NCI-H2107 treated with DMSO at 0.1 percent for 48 hours (cell line): ENCODE measurements at regions not wholly inside any gene's neighbourhood (a gene's known extent, or its start where the extent isn't known, plus 50 kb on each side); places are given as distances from the start of the nearest gene placed in this dataset.
"Not testable (repeated sequence)": the region's sequence is repeated elsewhere in the genome, so short reads cannot be mapped to it uniquely, and the experiment has no call there.

Experiments used
- DNase-seq: peaks from one replicate; lab custom pipeline; 2025; ENCODE audit not compliant: unreplicated experiment; lab: John Stamatoyannopoulos, UW

DNA sequence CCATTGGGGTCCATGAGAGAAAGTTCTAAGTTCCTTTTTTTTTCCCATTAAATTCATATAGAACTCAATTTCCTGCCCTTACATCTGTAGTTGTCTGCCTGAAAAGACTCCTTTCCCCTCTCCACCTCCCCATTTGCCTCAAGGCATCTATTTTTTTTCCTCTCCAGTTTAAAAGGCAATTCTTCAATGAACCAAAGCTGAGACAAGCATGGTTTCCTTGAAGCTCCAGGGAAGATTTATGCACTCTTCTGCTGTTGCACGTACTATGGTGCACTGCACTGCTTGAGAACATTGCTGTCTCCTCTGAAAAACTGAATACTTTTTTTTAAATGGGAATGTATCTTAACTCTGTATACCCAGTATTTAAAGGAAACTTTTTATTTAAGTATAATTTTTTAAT, 465.2 kb downstream of the CD83 start:
- DNase-seq = no peak

DNA sequence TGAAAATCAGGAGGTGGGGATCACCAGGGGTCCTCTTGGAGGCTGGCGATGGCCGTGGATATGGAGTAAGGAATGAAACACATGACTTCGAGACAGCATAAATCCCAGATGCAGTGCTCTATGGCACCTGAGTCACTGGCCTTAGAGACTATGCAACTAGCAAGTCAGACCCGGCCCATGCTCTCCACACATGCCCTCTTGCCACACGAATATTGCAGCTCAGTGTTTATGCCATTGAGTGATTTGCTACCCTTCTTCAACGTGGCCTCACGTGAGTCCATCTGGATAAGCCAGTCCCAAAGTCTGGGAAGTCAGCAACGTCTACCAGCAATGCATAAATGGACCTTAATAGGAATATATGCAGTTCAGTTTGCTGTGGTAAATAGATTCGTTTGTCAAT, 466.3 kb downstream of the CD83 start:
- DNase-seq = no peak

DNA sequence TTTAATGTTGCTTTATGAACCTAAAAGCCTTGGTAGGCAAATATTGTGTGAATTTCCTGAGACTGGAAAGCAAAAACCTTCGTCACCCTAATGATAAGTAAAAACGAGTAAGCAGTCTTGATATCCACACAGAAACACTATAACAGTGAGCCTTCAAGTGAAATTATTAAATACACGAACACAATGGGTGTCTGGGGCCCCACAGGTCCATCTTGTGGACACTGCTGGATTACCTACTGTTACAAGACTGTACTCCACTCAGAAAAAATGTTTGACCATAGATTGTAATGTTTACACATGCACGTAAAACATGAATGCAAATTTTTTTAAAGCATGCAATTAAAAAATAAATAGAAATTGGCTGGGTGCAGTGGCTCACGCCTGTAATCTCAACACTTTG, 466.9 kb downstream of the CD83 start:
- no peak for DNase-seq

DNA sequence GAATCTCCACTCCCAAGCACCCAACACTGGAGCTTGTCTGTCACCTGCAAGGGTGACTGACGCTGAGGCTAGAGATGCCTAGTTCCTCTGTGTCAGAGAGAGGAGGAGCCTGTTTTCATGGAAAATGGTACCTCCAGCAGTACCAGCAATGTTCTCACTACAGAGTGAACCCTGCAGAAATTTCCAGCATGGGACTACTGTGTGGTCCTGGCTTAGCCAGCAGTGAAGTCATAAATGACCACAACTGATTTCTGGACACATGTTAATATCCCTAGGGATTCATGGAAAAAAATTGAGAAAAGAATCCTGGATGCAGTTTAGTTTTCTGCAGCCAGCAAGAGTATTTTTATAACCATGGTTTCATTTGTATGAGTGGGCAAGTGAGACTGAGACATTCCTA, 468.1 kb downstream of the CD83 start:
- DNase-seq = no peak

DNA sequence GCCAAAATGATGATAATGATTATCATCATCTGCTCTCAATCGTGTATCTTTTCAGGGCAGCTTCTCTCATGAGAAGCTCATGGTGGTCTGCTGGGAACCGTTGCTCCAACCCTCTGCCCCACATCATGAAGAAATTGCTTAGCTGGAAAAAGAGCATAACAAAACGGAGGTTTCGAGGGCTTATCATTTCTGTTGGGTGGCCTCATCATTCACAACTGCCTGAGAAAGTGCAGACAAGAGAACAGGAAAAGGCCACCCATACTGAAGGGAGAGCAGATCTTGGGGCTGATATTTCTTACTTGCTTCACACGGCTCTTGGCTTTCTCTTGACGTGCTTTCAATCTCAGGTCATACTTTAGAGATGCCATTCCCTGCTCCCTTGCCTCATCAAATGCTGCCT, 471.6 kb downstream of the CD83 start:
- DNase-seq = no peak

DNA sequence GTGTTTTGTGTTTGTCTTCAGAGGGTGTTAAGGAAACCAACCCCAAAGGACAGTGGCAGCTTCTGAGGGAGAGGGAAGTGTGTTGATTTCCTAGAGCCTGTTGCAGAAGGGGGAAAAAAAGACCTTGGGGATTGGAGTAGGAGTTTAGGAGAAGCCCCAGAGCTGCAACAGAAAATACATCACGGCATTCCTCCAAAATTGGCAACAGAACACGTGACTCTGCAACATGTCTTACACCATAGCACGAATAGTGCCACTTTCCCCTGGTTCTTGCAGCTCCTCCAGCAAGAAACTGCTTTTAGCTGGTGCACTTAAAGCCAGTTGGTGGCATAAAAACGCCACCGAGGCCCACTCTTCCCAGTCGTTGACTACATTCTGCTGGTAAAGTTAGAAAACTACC, 473.0 kb downstream of the CD83 start:
- DNase-seq = no peak

DNA sequence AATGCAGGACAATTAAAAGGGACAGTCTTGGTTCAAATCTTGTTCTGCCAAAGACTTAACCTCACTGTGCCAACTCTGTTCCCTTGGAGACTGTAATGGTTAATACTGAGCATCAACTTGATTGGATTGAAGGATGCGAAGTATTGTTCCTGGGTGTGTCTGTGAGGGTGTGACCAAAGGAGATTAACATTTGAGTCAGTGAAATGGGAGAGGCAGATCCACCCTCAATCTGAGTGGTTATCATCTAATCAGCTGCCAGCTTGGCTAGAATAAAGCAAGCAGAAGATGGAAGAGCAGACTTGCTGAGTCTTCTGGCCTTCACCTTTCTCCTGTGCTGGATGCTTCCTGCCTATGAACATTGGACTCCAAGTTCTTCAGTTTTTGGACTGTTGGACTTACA, 474.4 kb downstream of the CD83 start:
- DNase-seq = no peak

DNA sequence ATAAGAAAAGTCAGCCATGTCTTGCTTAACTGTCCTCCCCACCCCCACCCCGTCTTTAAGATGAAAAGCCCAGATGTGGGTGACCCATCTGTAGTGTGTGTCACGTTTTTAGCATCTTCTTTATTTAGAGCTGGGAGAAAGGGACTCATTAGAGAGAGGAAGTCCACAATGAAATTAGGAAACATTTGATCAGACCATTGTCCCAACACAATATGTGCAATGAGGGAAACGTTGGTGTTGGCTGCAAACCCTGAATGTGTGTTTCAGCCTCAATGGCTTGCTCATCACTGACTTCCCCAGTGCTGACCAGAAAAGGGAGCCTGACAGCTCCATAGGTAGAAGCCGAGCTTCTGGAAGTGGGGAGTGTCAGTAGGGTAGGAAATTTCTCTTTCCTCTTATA, 475.7 kb downstream of the CD83 start:
- DNase-seq = no peak

DNA sequence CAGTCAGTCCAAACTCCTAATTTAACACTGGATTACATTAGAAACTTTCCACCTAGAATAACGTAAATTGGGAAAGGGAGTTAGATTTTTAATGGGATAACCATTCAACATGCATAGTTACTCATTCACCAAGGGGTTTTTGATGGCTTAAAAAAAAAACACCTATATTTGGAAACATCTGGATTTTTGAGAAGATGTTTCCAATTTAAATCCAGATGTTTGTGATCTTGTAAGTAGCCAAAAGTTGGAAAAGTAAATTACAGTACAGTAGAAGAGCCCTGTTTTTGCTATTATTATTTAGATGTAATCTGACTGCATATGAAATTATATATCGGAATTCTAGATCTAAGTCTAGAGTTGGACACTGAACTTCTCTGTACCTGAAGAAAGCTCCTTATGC, 478.2 kb downstream of the CD83 start:
- no peak for DNase-seq

DNA sequence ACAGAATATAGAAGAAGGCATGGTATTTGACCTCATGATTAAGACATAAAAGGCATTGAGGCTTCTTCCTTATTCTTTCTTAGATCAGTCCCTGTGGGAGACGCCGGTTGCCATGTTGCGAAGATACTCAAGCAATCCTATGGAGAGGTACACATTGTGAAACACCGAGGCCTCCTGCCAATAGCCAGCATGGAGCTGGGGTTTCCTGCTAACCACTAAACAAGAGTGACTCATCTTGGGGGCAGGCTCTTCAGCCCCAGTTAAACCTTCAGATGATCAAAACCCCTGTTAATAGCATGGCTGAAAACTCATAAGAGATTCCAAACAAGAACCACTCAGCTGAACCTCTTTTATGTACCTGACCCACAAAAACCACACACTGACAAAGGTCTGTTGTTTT, 478.8 kb downstream of the CD83 start:
- DNase-seq = no peak

DNA sequence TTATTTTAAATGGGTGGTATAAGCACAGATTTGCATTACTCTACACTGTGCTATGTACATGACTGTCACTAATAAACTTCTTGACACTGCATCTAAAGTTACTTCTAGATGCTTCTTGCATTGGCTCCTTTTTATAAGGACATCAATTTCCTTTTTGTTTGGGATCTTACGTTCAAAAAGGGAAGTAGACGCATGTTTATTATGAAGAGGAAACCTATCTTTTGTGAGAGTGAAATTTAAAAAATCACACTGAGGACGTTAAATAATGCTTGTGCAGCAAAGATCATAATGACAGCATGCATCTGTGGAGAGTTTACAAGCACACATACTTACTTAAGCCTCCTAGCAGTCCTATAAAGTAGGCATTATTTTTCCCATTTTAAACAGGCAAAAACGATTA, 479.5 kb downstream of the CD83 start:
- DNase-seq = no peak

DNA sequence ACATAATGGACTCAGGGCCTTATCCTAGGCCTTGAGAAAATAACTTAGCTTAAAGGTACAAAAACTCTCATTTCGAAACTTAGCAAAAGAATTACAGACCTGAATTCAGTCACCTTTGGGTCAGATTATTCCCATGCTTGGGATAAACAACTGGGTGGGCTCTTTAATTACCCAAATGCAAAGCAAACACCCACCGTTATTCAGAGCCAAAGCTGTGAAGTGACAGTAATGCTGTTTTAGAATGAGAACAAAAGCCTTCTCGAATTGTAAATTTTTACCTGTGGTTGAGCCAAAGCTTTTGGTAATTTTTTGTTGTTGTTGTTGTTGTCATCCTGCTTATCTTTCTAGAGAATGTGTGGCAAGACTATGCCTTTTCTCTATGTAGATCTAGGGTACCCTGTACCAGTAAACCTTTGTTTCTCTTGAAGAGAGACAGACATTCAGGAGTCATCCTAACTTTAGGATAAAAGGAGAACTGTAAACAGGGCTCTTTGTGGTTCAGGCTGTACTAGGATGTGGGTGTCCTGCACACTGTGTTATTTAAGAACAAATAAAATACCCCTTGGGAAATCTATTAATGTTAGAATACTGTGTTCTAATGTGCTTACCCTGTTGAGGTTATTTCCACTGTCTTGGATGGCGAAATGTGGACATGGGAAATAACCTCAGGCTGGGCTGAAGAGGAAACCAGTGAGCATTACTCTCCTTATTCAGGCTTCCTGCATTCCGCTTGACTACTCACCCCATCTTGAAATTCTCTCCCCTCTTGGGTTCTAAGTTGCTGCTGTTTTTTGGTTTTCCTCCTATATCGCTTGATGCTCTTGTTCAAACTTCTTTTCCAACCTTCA, 480.7 kb downstream of the CD83 start:
- DNase-seq = no peak

DNA sequence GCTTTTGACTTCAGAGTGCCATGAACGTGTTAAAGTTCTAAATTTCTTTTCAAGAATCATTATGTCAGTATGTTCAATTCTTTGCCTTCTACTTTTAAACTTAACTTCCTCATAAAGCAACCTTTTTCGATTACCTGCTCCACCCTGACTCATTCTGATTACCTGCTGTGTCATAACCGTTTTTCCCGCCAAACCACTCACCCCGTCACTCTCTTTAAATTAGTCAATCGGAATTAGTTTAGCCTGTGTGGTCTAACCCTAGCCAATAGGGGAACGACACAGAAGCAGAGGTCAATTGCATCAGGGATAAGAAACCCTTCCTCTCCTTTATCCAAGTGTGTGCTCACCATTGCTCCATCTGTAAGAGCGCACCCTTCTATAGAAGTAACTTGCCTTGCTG, 482.7 kb downstream of the CD83 start:
- not testable (repeated sequence) for DNase-seq

DNA sequence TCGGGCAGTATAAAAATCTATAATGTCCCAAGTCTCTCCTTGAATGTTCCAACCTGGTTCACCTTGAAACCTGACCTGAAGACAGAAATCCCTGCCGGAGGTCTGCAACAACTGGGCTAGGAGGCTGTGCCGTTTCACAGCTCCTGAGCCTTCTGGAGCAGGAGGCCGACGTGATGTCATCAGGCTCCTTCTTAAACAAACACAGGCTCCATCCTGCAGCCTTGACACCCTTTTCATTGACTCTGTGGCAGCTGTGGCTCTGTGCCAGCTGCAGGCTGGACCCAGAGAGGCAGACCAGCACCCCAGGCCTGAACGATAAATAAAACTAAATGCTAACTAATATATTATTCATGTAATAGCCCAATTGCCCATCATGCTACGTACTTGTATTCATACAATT, 483.9 kb downstream of the CD83 start:
- no peak for DNase-seq

DNA sequence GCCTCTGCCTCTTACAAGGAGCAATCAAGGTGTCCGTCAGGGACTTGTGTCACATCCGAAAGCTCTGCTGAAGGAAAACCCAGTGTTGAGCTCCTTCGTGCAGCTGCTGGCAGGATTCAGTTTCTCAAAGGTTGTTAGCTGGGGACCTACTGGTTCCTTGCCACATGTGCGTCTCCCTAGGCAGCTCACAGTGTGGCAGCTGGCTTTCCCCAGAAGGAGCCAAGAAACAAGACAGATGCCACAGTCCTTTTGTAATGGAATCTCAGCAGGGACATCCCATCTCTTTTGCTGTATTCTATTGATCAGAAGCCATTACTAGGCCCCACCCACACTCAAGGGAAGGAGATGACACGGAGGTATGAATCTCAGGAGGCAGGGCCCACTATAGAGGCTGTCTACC, 488.8 kb downstream of the CD83 start:
- DNase-seq = no peak

DNA sequence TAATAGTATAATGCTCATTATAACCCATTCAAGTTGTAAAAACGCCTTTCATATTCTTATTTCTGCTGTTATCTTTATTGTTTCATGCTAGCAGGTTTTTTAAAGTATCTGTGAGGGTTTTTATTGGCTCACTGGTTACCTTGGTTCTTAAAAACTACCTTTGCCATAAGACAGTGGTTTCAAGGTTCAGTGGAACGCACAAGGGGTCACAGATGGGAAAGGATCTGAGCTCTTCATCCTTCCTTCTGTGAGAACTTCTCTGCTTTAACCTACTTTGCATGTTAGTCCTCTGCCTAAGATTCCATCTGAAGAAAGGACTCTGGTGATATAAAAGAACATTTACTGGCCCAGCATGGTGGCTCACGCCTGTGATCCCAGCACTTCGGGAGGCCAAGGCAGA, 492.6 kb downstream of the CD83 start:
- no peak for DNase-seq

DNA sequence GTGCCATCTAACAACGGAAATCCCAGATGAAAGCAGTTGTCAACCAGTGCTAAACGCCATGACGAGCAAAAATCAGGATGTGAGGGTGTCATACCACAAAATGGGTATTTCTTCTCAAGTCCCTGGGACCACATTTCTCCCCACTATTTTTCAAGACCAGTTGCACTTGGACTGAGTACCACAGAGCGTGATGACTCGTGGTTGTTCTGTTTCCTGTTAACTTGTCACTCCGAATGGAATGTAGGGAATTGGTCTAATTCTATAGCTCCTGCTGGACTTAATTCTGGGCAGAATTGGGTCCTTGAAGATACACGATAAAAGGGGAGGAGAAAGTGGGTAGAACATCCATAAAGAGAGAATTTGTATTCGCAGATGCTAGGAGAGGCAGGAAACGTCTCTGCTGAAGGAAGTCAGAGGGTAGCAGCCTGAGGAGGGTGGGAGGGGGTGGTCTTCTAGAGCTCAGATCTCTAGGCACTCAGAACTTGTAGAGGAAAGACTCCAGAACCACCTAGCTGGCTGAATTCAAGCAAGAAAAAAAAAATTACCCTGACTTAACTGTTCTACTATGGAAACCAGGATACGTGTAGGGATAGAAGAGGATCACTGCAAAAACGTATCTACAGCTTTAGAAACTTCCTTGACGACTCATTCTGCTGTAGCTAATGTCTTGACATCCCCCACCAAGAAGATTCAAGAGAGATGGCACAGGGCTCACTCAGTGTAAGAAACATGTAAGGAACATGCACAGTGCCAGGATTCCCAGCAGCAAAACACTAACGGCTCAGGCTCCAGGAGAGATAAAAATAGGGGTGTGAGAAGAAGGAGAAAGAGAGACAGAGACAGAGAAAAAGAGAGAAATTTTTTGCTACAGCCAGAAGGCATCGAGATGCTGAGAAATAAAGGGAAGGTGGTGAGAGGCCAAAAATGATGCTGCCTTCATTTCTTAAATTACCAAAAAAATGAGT, 494.7 kb downstream of the CD83 start:
- DNase-seq = no peak

DNA sequence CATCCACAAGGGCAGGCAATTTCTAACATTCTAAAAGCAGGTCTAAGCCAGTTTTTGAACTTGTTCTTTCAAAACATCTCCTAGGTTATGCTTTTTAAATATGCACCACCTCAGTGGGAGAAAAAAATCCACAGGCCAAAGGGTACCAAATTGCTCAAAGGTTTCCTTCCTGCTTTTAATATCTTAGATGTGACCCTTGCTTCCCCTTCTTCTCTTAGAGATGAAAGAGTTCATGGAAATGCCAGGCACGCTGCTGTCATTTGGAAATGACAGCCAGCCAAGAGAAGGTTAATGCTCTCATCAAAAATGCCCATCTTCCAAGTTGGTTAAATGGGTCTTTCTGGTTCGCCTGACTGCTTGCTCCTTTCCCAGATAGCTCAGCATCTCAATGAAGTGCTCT, 497.1 kb downstream of the CD83 start:
- DNase-seq = no peak

DNA sequence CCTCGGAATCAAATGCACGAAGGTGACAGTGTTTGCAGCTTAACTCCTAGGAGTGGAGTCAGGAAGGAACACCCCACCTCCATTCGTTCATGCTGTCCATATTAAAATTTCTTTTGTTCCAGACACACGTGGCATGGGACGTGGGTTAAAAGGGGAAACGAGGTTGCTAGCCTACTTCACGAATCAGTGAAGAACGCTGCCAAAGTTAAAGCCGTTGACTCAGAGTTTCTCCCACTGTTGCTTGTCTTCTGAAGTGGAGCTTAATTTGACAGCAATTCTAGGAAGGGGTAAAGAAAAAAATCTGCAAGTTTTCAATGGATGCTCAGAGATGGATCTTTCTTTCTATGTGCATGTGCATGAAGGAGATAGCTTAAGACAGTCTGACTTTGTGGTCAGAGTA, 499.1 kb downstream of the CD83 start:
- DNase-seq = no peak

DNA sequence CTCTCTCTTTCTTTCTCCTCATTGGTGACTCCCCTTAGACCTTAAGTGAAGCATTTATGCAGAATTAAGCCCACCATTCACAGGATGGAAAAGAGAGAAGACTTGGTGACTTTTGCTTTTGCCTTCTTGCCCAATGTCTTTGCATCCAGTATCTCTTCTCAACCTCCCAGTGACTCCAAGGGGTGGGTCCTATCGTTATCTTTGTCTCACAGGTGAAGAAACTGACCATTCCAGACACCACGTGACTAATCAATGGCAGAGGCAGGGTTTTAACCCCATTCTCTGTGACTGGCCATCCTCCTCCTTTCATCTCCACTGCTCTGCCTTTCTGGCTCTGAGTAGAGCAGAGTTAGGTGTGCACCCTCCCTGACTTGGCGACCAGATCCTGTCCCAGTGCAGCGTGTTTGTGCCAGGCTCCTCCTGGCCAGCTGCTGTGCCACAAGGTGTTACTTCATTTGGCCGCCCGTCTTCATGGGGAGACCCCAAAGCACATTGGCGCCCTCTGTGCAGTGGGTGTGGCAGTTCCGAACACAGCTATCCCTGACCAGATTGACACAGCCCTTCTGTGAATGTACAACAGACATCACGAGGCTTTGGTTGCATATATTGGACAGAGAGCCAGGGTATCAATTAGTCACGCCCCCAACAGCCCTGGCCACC, 501.3 kb downstream of the CD83 start:
- DNase-seq = no peak

DNA sequence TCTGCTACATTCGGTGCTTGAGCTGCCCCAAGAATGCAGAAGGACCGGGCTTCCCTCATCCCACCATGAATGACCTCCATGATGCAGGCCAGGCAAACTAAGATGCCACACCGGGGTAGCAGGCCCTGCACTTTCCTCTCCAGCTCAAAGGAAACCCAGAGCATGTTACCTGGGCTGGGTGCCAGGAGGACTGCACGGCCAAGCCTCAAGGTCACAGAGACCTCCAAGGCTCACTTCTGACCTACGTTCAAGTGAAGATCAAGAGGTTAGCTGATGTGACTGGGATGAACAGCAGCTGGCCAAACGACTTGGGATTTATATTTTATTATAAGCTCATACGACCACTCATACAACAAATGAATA, 501.8 kb downstream of the CD83 start:
- no peak for DNase-seq

DNA sequence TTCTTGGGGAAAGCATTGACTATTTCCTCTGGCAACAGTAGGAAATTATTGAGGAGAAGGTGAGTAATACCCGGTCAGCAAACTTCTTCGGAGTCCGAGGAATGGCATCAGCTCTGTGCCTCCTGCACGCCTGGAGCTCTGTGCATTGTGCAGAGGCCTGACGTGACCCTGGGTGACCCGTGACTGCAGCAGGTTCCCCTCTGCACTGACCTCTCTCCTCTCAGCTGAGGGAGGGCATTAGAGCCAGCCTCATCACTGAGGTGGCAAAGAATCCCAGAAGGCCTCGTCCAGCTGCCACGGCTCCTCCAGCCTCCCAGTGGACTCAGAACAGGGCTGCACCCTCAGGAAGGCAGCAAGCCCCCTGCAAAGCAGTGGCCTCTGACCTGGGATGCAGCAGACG, 502.9 kb downstream of the CD83 start:
- DNase-seq = no peak
